ENCODE measurements at regions not wholly inside any gene's neighbourhood (a gene's known extent, or its start where the extent isn't known, plus 50 kb on each side); places are given as distances from the start of the nearest gene placed in this dataset.
A peak's percentile ranks its signal among the peaks of the same experiment; 100 is the strongest.

- DNase-seq (ENCODE audit: low spot score) = no peak
- no peaks in the 10 kb centered on the region for H3K4me1 ChIP-seq (ENCODE audit: insufficient read depth, low read length, poor library complexity, severe bottlenecking)
- intact Hi-C loops (cut with micrococcal nuclease; ENCODE audit: unreplicated experiment) = no loop called here
- no peaks in the 10 kb centered on the region for H3K36me3 ChIP-seq (ENCODE audit: insufficient read depth, low read length)
- no peak overlapping the region for H3K4me3 ChIP-seq (ENCODE audit: low read depth, low read length, poor library complexity, severe bottlenecking)
- BruUV-seq (replicated peaks) = no TSS peak
- TF ChIP-seq CTCF (conservative IDR thresholded peaks at IDR 0.05; ENCODE audit: low read length) (no peak), EZH2phosphoT487 (IDR thresholded peaks at IDR 0.05; ENCODE audit: borderline replicate concordance, low read depth, low read length) (no peak)
- H3K9me3 ChIP-seq (ENCODE audit: low read length) = no peaks in the 10 kb centered on the region
- H2AFZ ChIP-seq (ENCODE audit: low read length) = no peak overlapping the region
- no peaks in the 10 kb centered on the region for H4K20me1 ChIP-seq (ENCODE audit: insufficient read depth, low read length)
- no peaks in the 10 kb centered on the region for H3K79me2 ChIP-seq (ENCODE audit: insufficient read depth, low read depth, low read length)
- POLR2A ChIA-PET = interaction anchor here (0.6 kb wide), 1 partner anchor 153 kb away, joined by 7 read pairs; no protein-coding TSS in a partner anchor
- H3K27ac ChIP-seq (ENCODE audit: low read depth, low read length, poor library complexity, severe bottlenecking) = no peak overlapping the region
- CTCF ChIA-PET (ENCODE audit: unreplicated experiment) = no interaction called here
- no peaks in the 10 kb centered on the region for H3K9me2 ChIP-seq (ENCODE audit: insufficient read depth, low read length)
- no peak overlapping the region for H3K4me2 ChIP-seq (ENCODE audit: low read length)
Observed at GRCh38 chr5:96565582-96566265, 96.5 kb upstream of the CAST start.

- no peak overlapping the region; the same call in 1 of the 2 replicates for H2AFZ ChIP-seq (ENCODE audit: low read length)
- no peak overlapping the region for H3K27ac ChIP-seq (ENCODE audit: low read depth, low read length, poor library complexity, severe bottlenecking)
- intact Hi-C loops (cut with micrococcal nuclease; ENCODE audit: unreplicated experiment) = no loop called here
- no peaks in the 10 kb centered on the region for H3K9me2 ChIP-seq (ENCODE audit: insufficient read depth, low read length)
- no peaks in the 10 kb centered on the region for H4K20me1 ChIP-seq (ENCODE audit: insufficient read depth, low read length)
- H3K9me3 ChIP-seq (ENCODE audit: low read length) = no peaks in the 10 kb centered on the region
- CTCF ChIA-PET (ENCODE audit: unreplicated experiment) = no interaction called here
- H3K4me2 ChIP-seq (ENCODE audit: low read length) = peak overlapping the region; percentile 30; the same call in 1 of the 2 replicates
- H3K4me3 ChIP-seq (ENCODE audit: low read depth, low read length, poor library complexity, severe bottlenecking) = no peak overlapping the region
- DNase-seq (ENCODE audit: low spot score) = no peak
- no peaks in the 10 kb centered on the region for H3K79me2 ChIP-seq (ENCODE audit: insufficient read depth, low read depth, low read length)
- TF ChIP-seq CTCF (conservative IDR thresholded peaks at IDR 0.05; ENCODE audit: low read length) (no peak), EZH2phosphoT487 (IDR thresholded peaks at IDR 0.05; ENCODE audit: borderline replicate concordance, low read depth, low read length) (no peak)
- POLR2A ChIA-PET = interaction anchor here (0.8 kb wide), 1 partner anchor 375 kb away, joined by 4 read pairs; no protein-coding TSS in a partner anchor
- no TSS peak for BruUV-seq (replicated peaks)
- H3K36me3 ChIP-seq (ENCODE audit: insufficient read depth, low read length) = no peaks in the 10 kb centered on the region
- no peaks in the 10 kb centered on the region for H3K4me1 ChIP-seq (ENCODE audit: insufficient read depth, low read length, poor library complexity, severe bottlenecking)
Observed at GRCh38 chr5:96566833-96567587, 95.2 kb upstream of the CAST start.

- TF ChIP-seq CTCF (conservative IDR thresholded peaks at IDR 0.05; ENCODE audit: low read length) (no peak), EZH2phosphoT487 (IDR thresholded peaks at IDR 0.05; ENCODE audit: borderline replicate concordance, low read depth, low read length) (no peak)
- no peak overlapping the region for H3K4me2 ChIP-seq (ENCODE audit: low read length)
- no peak overlapping the region for H3K27ac ChIP-seq (ENCODE audit: low read depth, low read length, poor library complexity, severe bottlenecking)
- H3K4me1 ChIP-seq (ENCODE audit: insufficient read depth, low read length, poor library complexity, severe bottlenecking) = no peaks in the 10 kb centered on the region
- no peak for DNase-seq (ENCODE audit: low spot score)
- CTCF ChIA-PET (ENCODE audit: unreplicated experiment) = no interaction called here
- H4K20me1 ChIP-seq (ENCODE audit: insufficient read depth, low read length) = no peaks in the 10 kb centered on the region
- intact Hi-C loops (cut with micrococcal nuclease; ENCODE audit: unreplicated experiment) = no loop called here
- H3K4me3 ChIP-seq (ENCODE audit: low read depth, low read length, poor library complexity, severe bottlenecking) = no peak overlapping the region
- no peaks in the 10 kb centered on the region for H3K9me3 ChIP-seq (ENCODE audit: low read length)
- H3K9me2 ChIP-seq (ENCODE audit: insufficient read depth, low read length) = no peaks in the 10 kb centered on the region
- BruUV-seq (replicated peaks) = no TSS peak
- POLR2A ChIA-PET = interaction anchor here (1.4 kb wide), 1 partner anchor 11 kb away, joined by 3 read pairs; no protein-coding TSS in a partner anchor
- H2AFZ ChIP-seq (ENCODE audit: low read length) = no peak overlapping the region
- no peaks in the 10 kb centered on the region for H3K79me2 ChIP-seq (ENCODE audit: insufficient read depth, low read depth, low read length)
- no peaks in the 10 kb centered on the region for H3K36me3 ChIP-seq (ENCODE audit: insufficient read depth, low read length)
Observed at GRCh38 chr5:96569332-96569731, 92.8 kb upstream of the CAST start.

Measured in OCI-LY7 (cell line).